Stimulated activated CD4-positive, alpha-beta T cell treated with anti-CD3 and anti-CD28 coated beads, Interleukin-15, amount 100 ng/mL, for 24 hours (primary cell): ENCODE measurements at regions not wholly inside any gene's neighbourhood (a gene's known extent, or its start where the extent isn't known, plus 50 kb on each side); places are given as distances from the start of the nearest gene placed in this dataset.

Experiments
- DNase-seq: peaks from one replicate; pipeline ENCODE4 v3.0.0-alpha.2; 2020

DNA sequence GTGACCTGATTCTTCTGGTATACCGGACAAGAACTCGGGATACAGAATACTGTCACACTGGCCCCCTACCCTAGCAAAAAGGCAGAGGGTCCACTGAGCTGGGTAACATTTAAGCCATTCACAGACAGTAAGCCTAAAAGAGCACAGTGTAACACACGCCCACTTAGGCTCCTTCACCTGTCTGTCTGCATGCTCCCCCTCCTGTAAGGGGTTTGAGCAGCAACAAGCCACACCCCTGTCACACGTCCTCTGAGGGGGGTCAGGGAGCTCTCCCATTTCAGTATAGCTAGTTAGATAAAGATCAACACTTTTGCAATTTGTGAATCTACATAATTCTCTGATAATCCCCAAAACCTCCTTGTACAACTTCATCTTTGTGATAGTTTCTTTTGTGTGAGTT is 586.3 kb upstream of the LMCD1 start:
- DNase-seq = no peak

DNA sequence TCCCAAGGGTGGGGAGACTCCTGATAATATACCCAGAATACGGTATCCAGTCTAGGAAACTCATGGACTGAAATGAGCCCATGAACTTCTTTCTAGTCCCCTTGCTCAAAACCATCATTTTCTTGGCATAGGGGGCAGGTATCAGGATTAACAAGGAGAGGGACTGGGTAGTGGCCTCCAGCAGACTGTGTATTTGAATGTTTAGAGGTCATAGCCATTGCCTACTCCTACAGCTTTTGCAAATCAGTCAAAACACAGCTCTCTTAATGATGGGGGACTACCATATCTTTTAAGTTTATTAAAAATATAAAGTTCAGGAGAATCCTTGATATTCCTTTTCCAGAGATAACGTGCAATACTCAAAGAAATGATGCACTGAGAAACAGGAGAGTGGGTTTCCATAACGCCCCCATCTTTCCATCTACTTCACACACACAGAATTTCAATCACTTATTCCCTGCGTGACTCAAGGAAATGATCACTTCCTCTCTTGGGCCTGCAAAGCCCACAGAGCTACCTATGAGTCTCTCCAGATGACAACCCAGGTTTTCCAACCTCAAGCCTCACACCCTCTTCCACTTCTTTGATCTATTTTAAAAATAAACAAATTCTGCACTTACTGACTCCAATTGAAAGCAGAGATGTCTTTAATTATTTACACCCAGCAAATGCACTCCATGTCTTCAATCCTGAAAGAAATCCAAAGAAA is 584.0 kb upstream of the LMCD1 start:
- DNase-seq = peak; percentile 53

DNA sequence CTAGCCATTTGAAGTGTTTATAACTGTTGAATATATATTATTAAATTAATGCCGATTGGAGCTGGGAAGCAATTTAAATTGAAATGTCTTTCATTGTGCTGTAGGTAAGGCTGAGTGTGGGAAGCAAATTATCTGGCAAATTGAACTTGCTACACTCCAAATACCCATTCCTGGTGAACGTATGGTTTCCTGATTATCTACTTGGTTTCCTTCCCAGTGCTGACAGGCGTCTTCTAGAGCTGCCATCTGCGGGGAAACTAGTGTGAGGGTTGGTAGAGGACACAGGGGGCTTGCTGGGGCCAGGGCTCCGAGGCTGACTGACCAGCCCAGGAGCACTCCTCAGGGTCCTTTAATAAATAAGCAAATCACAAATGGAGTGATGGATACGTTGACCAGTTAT is 581.4 kb upstream of the LMCD1 start:
- no peak for DNase-seq

DNA sequence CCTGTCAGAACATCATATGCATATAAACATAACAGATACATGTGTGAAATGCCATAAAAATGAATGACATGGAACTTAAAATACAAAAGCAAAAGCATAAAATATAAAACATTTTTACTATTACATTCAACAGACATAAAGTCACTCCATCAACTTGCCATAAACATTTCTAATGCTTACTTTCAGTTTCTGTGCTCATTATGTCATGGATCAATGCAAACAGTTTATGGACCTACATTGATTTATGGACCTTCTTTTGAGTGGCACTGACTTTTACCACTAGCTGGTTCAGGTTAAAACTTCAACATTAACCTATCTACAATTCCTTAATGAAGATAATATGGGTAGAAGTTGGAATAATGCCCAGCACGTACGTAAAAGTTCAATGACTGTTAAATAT is 577.4 kb upstream of the LMCD1 start:
- no peak for DNase-seq

DNA sequence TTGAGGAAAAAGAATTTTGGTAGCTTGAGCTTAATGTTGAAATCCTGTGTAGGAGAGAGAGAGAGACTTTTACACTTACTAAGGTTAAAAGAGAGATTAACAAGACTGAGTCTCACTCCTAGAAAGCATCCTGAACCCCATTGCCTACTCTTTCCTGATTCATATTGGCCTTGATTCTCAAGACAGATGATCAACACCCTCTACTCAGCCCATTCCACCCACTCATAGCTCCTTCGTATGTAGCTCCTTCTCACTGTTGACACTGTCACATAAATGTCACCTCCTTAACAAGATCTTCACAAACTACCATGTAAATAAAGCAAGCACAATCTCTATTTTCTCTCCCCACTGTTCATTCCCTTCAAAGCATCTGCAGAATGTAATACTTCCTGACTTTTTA is 574.6 kb upstream of the LMCD1 start:
- DNase-seq = no peak

DNA sequence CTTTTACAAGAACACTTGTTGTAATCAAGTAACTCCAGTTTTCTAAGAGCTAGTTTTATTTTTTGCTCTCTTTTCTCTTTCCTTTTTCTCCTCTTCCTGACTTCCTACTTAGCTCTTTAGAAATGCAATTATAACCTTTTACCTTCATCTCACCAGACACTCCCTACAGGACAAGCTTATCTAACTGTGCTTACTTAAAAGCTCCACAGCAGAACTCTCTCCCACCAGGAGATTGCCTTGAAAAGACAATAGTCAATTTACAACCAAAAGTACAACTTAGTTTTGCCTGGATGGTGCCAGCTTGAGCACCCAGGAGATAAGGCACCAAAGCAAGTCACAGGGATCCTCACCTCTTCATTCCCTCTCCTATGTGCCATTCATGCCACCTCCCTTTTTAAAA is 573.8 kb upstream of the LMCD1 start:
- DNase-seq = no peak

DNA sequence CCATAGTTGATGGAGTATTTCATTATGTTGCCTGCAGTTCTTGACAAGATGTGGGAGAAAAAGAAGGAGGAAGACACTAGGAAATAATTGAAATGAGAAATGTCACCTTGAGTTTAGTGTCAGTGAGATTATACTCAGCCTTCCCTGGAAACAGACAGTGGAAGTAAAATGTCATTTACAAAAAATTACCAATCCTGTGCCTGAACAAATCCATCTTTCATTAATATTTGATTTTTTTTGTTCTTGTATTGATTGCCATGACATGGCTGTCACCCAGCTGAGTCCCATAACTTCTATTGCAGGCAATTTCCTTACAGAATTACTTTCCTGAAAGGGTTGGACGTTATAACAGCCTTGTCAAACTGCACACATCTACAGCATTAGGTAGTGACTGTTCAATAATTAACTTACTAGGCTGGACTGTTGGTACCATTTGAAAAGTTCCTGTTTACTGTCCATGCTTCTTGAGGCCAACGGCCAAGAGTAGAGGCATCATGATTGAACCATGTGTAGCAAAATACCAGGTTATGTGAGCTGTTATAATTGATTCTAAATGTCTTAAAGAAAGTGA is 572.2 kb upstream of the LMCD1 start:
- no peak for DNase-seq

DNA sequence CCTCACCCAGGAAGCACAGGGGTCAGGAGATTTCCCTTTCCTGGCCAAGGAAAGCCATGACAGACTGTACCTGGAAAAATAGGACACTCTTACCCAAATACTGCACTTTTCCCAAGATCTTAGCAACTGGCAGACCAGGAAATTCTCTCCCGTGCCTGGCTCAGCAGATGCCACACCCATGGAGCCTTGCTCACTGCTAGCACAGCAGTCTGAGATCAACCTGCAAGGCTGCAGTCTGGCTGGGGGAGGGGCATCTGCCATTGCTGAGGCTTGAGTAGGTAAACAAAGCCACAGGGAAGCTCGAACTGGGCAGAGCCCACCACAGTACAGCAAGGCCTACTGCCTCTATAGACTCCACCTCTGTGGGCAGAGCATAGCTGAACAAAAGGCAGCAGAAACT is 567.3 kb upstream of the LMCD1 start:
- DNase-seq = no peak

DNA sequence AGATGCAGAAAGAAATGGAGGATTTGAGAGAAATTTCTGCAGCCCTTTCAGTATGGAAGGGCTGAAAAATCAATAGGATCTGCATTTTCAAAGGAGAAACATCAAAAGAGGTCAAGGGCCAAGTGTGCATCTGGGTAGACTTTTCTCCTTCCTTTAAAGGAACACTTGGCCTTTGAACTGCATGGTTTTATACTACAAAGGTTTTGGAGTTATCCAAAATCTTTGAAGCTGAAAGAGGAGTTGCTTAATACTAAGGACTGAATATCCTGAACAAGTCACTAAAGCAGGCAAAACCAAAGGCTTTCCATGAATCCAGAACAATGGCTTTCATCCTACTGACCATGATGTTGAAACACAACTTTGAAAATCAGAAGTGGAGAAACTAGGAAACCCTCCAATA is 553.7 kb upstream of the LMCD1 start:
- no peak for DNase-seq

DNA sequence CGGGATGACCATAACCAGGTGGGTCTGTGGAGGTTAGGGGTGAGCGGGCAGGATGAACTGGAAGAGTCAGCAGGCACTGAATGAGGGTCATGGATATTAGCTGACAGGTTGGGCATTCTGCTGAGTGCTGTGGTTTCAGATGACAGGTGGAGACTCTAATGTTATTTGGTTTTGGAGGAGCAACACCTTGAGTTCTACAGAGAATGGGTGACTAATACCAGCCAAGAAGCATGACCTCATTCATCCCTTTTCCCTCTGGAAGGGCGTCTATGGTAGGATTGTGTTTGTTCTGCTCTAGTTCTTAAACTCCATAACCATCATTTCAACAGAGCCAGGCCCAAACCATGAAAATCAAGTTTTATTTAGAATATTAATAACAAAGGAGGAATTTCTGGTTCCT is 550.7 kb upstream of the LMCD1 start:
- no peak for DNase-seq

DNA sequence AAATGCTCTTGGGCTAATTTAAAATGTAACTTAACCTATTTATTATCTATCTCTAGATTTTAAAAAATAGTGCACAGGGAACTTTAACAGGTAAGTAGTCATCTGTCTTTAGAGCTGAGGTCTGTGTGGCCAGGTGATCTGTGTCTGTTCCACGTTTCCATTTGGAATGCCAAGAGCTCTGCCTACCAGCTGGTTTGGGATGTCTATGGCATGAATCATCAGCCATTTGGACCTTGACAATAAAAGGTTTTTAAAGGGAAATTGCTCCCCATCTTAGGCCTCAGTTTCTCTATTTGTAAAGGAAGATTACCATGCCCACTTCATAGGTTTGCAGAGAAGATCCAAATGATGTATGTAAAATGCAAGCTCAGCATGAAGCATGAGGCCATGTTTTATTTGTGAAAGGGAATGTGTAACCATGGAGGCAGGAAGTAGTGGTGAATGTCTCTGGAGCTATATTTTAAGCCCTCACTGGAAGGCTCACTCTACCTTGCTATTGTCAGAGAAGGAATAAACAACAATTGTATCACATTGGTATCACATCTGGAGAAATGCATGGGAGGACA is 548.1 kb upstream of the LMCD1 start:
- no peak for DNase-seq

DNA sequence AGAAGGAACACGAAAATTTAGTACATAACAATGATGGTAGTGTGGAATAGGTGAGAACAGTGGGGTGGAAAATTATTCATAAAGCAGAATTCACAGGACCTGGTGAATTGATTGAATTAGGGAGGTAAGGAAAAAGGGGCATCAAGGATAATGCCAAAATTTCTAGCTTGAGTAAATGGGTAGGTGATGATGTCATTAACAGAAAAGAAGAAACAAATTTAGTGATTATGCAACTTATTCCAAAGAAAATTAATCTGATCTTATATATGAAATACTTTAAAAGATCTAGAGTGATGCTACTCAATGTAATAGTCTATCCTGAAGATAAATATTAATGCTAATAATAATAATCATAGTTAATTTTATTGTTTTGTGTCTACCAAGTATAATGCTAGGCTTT is 544.6 kb upstream of the LMCD1 start:
- DNase-seq = no peak

DNA sequence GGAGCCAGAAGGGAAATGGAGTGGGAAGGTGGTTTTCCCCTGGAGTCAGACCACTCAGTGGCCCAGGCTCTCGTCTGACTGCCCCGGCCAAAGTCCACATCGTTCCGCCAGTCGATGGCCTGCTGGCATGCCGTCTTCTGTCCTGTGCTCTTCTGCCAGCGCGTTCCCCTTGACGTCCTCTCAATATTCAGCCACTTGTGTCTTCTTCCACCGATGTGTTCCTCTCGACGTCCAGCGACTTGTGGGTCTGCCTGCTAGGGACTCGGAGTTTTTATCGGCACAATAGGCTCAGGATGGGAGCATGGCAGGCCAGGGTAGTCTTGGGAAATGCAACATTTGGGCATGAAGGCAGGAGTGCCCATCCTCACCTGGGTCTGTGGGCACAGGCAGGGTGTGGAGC is 542.5 kb upstream of the LMCD1 start:
- no peak for DNase-seq

DNA sequence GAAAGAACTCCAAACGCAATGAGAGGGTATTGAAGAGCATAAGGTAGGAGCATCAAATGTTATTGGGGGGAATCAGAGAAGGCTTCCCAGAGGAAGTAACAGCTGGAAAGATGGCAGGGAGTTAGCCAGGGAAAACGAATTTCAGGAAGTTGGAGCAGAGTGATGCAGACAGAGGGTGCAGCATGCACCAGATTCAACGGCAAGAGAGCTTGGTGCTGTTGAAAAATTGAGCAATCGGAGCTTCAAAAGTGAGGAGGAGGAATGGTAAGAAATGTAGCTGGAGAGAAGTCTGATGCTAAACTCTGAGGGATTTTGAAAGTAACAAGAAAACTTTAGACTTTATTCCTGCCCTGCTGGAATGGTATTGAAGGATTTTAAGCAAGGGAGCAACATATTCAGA is 541.0 kb upstream of the LMCD1 start:
- no peak for DNase-seq

DNA sequence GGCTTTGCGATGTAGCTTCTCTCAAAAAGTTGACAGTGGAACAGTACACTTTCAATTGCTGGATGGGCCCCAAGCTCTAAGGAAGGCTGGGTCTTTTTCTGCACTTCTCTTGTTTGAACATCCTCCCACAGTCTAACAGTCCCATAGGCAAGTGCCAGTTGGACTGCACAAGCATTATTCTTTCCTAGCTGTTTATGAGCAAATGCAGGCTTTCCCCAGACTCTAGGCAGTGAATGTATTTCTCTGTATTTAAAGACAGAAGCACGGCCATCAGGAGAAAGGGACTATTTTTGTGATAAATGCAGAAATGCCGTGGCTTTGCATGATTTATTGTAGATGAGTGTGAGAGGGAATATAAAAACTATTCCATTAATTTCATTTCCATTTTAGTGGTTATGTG is 539.3 kb upstream of the LMCD1 start:
- DNase-seq = no peak

DNA sequence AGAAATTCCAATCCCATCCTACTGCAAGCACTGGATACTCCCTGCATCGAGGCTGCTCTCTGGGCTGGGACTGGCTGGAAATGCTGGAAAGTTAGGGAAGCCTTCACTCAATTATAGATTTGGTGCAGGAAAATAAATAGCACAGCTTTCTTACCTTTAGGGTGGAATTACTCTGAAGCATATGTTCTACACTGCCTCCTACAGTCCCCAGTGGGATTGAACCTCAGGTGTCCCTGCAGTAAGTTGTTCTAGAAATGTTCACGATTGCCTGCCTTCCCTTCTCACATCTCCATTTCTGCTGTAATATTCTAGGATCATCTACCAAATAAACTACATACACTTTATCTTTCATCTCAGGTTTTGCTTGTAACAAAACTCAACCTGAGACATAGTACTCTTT is 536.7 kb upstream of the LMCD1 start:
- DNase-seq = no peak

DNA sequence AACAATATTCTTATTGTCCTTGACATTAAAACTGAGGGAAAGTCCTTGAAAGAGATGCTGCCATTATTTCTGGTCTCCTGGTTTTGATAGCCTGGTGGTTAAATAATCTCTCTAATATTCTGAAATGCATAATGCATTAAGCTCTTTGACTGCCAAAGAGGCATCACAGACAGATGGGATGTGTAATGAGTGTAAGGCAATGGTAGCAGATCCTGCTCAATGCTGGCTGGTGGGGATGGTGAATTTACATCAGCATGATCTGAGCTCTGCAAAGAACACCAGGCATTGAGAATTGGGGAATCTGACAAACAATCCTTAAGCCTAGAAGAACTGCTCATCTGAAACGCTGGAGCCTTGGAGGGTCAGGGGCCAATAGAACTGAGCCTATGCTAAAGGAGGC is 528.6 kb upstream of the LMCD1 start:
- no peak for DNase-seq

DNA sequence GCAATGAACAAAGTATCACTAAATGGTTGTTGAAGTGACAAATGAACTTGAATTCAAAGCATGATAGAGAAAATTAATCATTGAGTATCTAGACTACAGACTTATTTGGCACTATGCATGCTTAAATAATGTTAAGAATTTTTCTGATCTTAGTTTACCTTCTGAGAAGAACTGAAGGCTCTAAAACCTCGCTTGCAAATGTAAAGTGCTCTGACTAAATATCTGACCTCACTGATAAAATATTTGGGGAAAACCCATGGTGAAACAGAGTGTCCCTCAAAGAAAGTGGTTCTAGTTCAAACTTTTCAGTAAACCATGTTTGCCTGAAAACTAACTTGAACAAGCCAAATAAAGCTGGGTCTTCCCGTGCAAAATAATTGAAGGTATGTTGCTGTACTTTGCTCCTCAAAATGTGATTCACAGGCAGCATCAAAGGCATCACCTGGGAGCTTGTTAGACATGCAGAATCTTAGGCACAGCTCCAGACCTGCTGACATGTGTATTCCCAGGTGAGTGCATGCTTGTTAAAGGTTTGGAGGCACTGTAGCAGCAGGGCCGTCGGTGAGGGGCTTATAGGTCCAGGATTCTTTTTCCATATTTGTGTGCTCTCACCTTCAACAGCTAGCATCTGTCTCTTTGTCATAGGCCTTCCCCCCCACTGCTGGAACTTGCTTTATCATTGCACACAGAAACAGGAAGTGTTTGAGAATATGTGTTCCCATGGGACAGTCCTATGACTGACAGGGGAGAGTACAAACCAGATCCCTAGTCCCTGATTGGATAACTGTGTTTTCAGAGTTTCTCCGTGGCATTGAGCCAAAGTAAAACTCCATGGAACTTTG is 524.2 kb upstream of the LMCD1 start:
- no peak for DNase-seq

DNA sequence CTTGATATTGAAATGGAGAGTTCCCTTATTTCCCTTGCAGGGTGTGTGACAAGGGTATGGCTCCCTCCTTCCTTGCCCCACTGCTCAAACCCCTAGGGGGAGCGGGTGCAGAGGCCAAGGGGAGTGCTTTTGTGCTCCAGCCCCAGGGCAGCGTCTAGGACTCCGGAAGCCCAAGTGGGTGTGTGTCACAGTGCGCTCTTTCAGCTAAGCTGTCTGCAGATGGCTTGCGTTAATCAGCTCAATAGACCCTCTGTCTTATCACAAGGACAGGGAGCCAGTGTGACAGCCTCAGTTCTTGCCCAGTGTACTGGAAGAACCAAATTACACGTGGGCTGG is 523.6 kb upstream of the LMCD1 start:
- no peak for DNase-seq

DNA sequence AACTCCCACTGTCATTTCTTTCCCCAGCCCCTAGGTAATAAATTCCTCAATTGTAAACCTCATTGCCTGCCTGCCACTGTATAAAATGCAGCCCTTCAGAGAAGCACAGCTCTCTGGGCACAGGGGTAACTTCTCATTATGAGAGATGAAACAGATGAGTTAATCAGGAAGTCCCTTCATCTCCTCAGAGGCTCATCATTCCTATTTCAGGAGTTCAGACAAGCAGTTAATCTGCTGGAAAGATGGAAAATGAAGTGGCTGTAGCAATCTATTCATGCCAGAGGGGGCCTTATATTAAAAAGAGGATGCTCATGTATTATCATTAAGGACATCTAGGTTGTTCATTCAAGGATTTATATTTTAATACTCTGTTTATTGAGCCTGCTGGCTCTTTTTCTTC is 519.5 kb upstream of the LMCD1 start:
- no peak for DNase-seq

DNA sequence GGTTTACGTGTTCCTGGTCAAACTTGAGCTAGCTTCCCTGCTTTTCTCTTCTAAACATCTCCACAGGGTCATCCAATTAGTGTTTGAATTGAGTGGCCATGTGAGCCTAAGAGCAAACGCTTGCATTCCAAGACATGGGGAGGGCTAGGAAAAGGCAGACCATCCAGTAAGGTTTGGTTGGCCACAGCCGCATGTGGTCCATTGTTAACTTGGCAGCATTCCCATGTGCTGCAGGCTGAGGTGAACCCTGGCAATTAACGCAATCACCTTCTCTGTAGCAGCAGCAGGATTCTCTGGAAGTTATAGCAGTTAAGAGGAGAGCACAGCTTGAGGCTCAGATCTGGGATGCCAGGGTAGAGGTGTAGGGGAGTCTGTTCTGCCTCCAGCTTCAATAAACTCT is 502.2 kb upstream of the LMCD1 start:
- DNase-seq = no peak

DNA sequence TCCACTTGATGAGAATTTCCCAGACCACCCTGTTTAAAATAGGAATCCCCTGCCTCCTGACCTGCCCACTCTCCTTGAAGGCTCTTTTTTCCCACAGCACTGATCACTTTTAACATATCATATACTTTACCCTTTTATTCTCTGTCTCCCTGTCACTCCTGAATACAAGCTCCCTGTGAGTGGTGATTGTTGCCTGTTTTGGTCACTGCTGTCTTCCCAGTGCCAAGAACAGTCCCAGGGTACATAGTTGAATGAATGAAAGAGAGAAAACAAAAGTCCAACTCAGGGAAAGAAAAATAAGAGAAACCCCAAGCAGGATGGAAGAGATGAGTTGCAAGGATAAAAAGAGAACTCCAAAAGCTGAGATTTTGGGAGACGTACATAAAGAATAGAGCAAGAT is 500.3 kb upstream of the LMCD1 start:
- DNase-seq = no peak

DNA sequence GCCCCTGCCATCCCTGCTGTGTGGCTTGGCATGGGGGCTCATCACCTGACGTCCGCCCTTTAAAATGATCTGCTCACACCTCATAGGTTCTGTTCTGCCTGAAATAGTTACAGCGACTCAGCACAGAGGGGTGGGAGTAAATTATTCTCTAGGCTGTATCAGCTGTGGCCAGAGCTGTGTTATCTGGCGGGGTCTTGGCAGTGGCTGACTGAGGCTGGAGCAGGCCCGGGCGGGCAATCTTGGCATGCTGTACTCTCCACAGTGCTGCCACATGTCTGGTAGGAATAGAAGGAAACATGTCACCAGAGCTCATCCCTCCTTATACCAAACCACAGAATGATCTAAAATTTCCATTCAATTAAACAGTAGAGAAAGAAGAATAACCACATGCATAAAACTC is 499.9 kb upstream of the LMCD1 start:
- no peak for DNase-seq

DNA sequence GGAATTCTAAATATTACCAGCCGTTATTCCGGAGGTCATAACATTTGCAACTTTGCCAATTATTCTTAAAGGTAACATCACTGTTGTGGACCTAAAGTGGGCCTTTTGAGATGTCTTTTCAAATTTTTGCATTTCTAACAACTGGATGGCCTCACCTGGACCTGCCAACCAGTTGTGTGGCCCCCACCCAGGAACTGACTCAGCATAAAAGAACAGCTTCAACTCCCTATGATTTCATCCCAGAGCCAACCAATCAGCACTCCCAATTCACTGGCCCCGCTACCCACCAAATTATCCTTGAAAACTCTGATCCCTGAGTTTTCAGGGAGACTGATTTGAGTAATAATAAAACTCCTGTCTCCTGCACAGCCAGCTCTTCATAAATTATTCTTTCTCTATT is 489.7 kb upstream of the LMCD1 start:
- no peak for DNase-seq
